HCT116 (cell line): ENCODE measurements at regions not wholly inside any gene's neighbourhood (a gene's known extent, or its start where the extent isn't known, plus 50 kb on each side); places are given as distances from the start of the nearest gene placed in this dataset.
"Not testable (repeated sequence)": the region's sequence is repeated elsewhere in the genome, so short reads cannot be mapped to it uniquely, and the experiment has no call there.

Experiments used
- ATAC-seq: fragments of 200-7000 bp; cut with Tn5 transposase; 2 replicates; pipeline ENCODE4 v1.9.1; 2020; ENCODE audit warnings: mild to moderate bottlenecking, moderate library complexity
- BruUV-seq: library from RNA; stranded (reverse); fragments of 400-500 nt; replicated peaks from 2 replicates; lab custom pipeline; 2021; lab: Mats Ljungman, UMichigan
- CTCF ChIA-PET: fragments of 300-600 bp; sonication (Branson Sonifier 250); formaldehyde crosslinking; loops from one replicate; lab custom pipeline; 2021; ENCODE audit warnings: antibody characterized with exemption; lab: Charles Lee
- POLR2A ChIA-PET: fragments of 300-600, 350-600 bp; sonication (Branson Sonifier 250); formaldehyde crosslinking; loops from one replicate; lab custom pipeline; 2021; ENCODE audit warnings: antibody characterized with exemption; lab: Charles Lee
- RAD21 ChIA-PET, 2 experiments: fragments of 300-600 bp; sonication (Branson Sonifier 250); formaldehyde crosslinking; loops; one replicate each; lab custom pipeline; 2023; ENCODE audit warnings: low total read pairs in 2 of 2; ENCODE audit not compliant: uncharacterized antibody in 2 of 2, unreplicated experiment in 2 of 2, low non-redundant PET in 1 of 2; lab: Charles Lee
- DNase-seq: peaks from one replicate; pipeline ENCODE4 v3.0.0-alpha.2; 2010; ENCODE audit warnings: low read depth, low spot score
- H2AFZ ChIP-seq: fragments of 200-600 bp; shearing (Covaris generic), sonication (generic); 2 replicates; pipeline ENCODE4 v1.6.1; 2017; ENCODE audit warnings: low read depth, mixed run types, mixed read lengths, antibody characterized with exemption, low read length; ENCODE audit not compliant: poor library complexity, severe bottlenecking
- H3K27ac ChIP-seq: 2 replicates; pipeline ENCODE4 v1.5.1; 2012; ENCODE audit warnings: low read depth, low read length
- H3K27me3 ChIP-seq: fragments of 200-600 bp; sonication (generic); 2 replicates; pipeline ENCODE4 v1.6.1; 2016; ENCODE audit warnings: mixed run types, low read length, mixed read lengths; ENCODE audit not compliant: insufficient read depth
- H3K36me3 ChIP-seq, 2 experiments: fragments of 200-500 bp in 1 of 2; fragments of 200-600 bp in 1 of 2; sonication (Bioruptor generic) in 1 of 2; sonication (generic) in 1 of 2; 2 replicates each; pipeline versions ENCODE4 v1.5.1 to v1.6.1; 2014 to 2016; ENCODE audit warnings: low read length in 2 of 2, inconsistent platforms in 1 of 2, mixed read lengths in 1 of 2, mixed run types in 1 of 2; ENCODE audit not compliant: insufficient read depth in 2 of 2, control insufficient read depth in 1 of 2
- H3K4me1 ChIP-seq, 2 experiments: fragments of 200-600 bp in 1 of 2; sonication (generic) in 1 of 2; 2 replicates each; pipeline versions ENCODE4 v1.5.1 to v1.6.1; 2012 to 2017; ENCODE audit warnings: low read length in 2 of 2, inconsistent platforms in 1 of 2, mild to moderate bottlenecking in 1 of 2, mixed read lengths in 1 of 2, mixed run types in 1 of 2, moderate library complexity in 1 of 2; ENCODE audit not compliant: insufficient read depth in 2 of 2, control insufficient read depth in 1 of 2
- H3K4me2 ChIP-seq: fragments of 200-600 bp; sonication (generic); 2 replicates; pipeline ENCODE4 v1.6.1; 2017; ENCODE audit warnings: mixed run types, low read length, mixed read lengths
- H3K4me3 ChIP-seq, 2 experiments: fragments of 200-600 bp in 1 of 2; sonication (generic) in 1 of 2; replicated peaks in 1 of 2; 2 replicates each; pipeline ENCODE4 v1.5.1; 2011 to 2016; ENCODE audit warnings: low read length in 2 of 2, control low read depth in 1 of 2, low read depth in 1 of 2, mild to moderate bottlenecking in 1 of 2, mixed read lengths in 1 of 2, mixed run types in 1 of 2
- H3K79me2 ChIP-seq: fragments of 200-600 bp; sonication (generic); 2 replicates; pipeline ENCODE4 v1.6.1; 2017; ENCODE audit warnings: mild to moderate bottlenecking, mixed run types, low read length, moderate library complexity, mixed read lengths; ENCODE audit not compliant: insufficient read depth
- H3K9ac ChIP-seq: fragments of 200-600 bp; sonication (generic); 2 replicates; pipeline ENCODE4 v1.6.1; 2016; ENCODE audit warnings: low read length, mixed read lengths
- H3K9me2 ChIP-seq: fragments of 200-600 bp; sonication (generic), shearing (Covaris generic); 2 replicates; pipeline ENCODE4 v1.6.1; 2017; ENCODE audit warnings: mixed run types, mild to moderate bottlenecking, moderate library complexity; ENCODE audit not compliant: insufficient read depth
- H3K9me3 ChIP-seq, 2 experiments: fragments of 200-500 bp in 1 of 2; fragments of 200-600 bp in 1 of 2; sonication (Bioruptor generic) in 1 of 2; sonication (generic) in 1 of 2; 2 replicates each; pipeline ENCODE4 v1.6.1; 2014 to 2017; ENCODE audit warnings: low read length in 2 of 2, mixed read lengths in 2 of 2, inconsistent platforms in 1 of 2, low read depth in 1 of 2, mild to moderate bottlenecking in 1 of 2, mixed run types in 1 of 2, moderate library complexity in 1 of 2; ENCODE audit not compliant: control insufficient read depth in 1 of 2, insufficient read depth in 1 of 2
- H4K20me1 ChIP-seq: fragments of 200-600 bp; sonication (generic), shearing (Covaris generic); 2 replicates; pipeline ENCODE4 v1.6.1; 2017; ENCODE audit warnings: mixed run types, mild to moderate bottlenecking, moderate library complexity; ENCODE audit not compliant: insufficient read depth
- CEBPB ChIP-seq: IDR thresholded peaks from 2 replicates; pipeline ENCODE4 v1.6.1; 2012; ENCODE audit warnings: low read depth
- CTCF ChIP-seq, 3 experiments: fragments of 200-600 bp in 1 of 3; sonication (generic) in 1 of 3; IDR thresholded peaks in 2 of 3; conservative IDR thresholded peaks in 1 of 3; 2 replicates each; pipeline ENCODE4 v1.5.1; 2012 to 2017; ENCODE audit warnings: low read depth in 2 of 3, low read length in 2 of 3, antibody characterized with exemption in 1 of 3, borderline replicate concordance in 1 of 3, control low read depth in 1 of 3, mild to moderate bottlenecking in 1 of 3, mixed read lengths in 1 of 3, mixed run types in 1 of 3, moderate library complexity in 1 of 3; ENCODE audit not compliant: insufficient read depth in 1 of 3
- EZH2phosphoT487 ChIP-seq: fragments of 200-600 bp; IDR thresholded peaks from 2 replicates; pipeline ENCODE4 v1.6.1; 2018; ENCODE audit warnings: antibody characterized with exemption, borderline replicate concordance
- FOSL1 ChIP-seq: IDR thresholded peaks from 2 replicates; pipeline ENCODE4 v1.6.1; 2012; ENCODE audit warnings: low read depth
- POLR2A ChIP-seq: IDR thresholded peaks from 2 replicates; pipeline ENCODE4 v1.7.0; 2011; ENCODE audit warnings: borderline replicate concordance; ENCODE audit not compliant: insufficient read depth, insufficient read length; ENCODE audit errors: extremely low read depth
- RAD21 ChIP-seq: IDR thresholded peaks from 2 replicates; pipeline ENCODE4 v1.6.1; 2012; ENCODE audit warnings: low read depth, mild to moderate bottlenecking
- SIN3A ChIP-seq: IDR thresholded peaks from 2 replicates; pipeline ENCODE4 v1.6.1; 2012; ENCODE audit warnings: low read depth
- SP1 ChIP-seq: IDR thresholded peaks from 2 replicates; pipeline ENCODE4 v1.6.1; 2012; ENCODE audit warnings: low read depth
- SRF ChIP-seq: IDR thresholded peaks from 2 replicates; pipeline ENCODE4 v1.6.1; 2012; ENCODE audit warnings: low read depth
- TCF7L2 ChIP-seq: IDR thresholded peaks from 2 replicates; pipeline ENCODE4 v1.7.0; 2011; ENCODE audit warnings: borderline replicate concordance, inconsistent platforms; ENCODE audit not compliant: insufficient read depth, insufficient read length; ENCODE audit errors: extremely low read depth
- YY1 ChIP-seq: IDR thresholded peaks from 2 replicates; pipeline ENCODE4 v1.6.1; 2011; ENCODE audit warnings: low read length, low read depth, moderate library complexity, mild to moderate bottlenecking; ENCODE audit not compliant: insufficient replicate concordance; ENCODE audit errors: extremely low read depth
- ZFX ChIP-seq: fragments of 450-650 bp; IDR thresholded peaks from 2 replicates; pipeline ENCODE4 v1.6.1; 2017
- ZNF274 ChIP-seq: fragments of 200-500 bp; sonication (Bioruptor generic); IDR thresholded peaks from 2 replicates; pipeline ENCODE4 v1.6.1; 2014; ENCODE audit warnings: mild to moderate bottlenecking, low read depth, low read length, inconsistent platforms
- intact Hi-C: fragments of 100-400 bp; cut with micrococcal nuclease; formaldehyde crosslinking; loops from 2 replicates; pipeline ENCODE4 v1.10.0; 2022
- TF ChIP-seq, protein P1 (sequence below): IDR thresholded peaks from 2 replicates; pipeline ENCODE4 v1.6.1; 2012

DNA sequence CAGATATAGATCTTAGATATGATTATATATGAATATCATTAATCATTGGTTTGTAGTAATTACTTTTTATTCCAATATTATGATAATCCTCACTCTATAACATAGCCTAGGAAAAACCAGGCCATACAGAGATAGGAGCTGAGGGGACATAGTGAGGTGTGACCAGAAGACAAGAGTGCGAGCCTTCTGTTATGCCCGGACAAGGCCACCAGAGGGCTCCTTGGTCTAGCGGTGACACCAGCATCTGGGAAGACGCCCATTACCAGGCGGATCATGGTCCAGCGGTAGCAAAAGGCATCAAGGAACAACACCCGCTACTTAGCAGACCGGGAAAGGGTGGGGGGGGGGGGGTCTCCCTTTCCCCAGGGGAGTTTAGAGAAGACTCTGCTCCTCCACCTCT, 96.4 kb upstream of the WSB1 start:
- H3K4me1 ChIP-seq, H2AFZ ChIP-seq, H3K4me2 ChIP-seq, intact Hi-C loops, RAD21 ChIA-PET, POLR2A ChIA-PET, H3K4me3 ChIP-seq, ATAC-seq, H3K36me3 ChIP-seq, H3K9me3 ChIP-seq, H3K9ac ChIP-seq, H4K20me1 ChIP-seq, BruUV-seq, H3K27ac ChIP-seq, H3K9me2 ChIP-seq, H3K79me2 ChIP-seq, H3K27me3 ChIP-seq: not testable (repeated sequence)
- DNase-seq, result peak; percentile 7
- TF ChIP-seq CTCF (IDR thresholded peaks at IDR 0.05 in 2 of 3, conservative IDR thresholded peaks at IDR 0.05 in 1 of 3; ENCODE audit: borderline replicate concordance in 1 of 3, insufficient read depth in 1 of 3, low read depth in 2 of 3, low read length in 2 of 3) (peak; percentile 29 to 57 (median 42); a peak in 5 of 6 replicates), RAD21 (peak; percentile 47; the same call in 1 of the 2 replicates)
- CTCF ChIA-PET, result interaction anchor here (0.6 to 4.3 kb wide), 4 partner anchors 9 to 453 kb away, joined by 4 to 33 read pairs (median 6); no protein-coding TSS in a partner anchor

DNA sequence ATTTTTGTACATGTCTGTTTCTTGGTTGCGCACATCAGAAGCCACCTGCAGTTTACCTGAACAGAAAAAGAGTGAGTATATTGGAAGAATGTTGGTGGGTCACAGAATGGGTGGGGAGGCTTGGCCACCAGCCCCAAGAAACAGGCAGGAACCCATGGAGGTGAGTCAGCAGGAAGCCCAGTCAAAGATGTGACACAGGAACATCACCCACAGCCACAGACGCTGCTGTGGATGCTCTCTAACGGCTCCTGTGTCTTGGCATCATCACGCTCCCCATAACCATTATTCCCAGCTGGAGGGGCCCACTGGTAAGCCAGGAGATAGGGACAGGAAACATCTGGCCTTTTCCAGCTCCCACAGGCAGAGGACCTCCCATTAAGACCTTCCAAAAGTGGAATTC, 94.0 kb upstream of the WSB1 start:
- TF ChIP-seq SRF (no peak), ZNF274 (no peak), ZFX (no peak), FOSL1 (no peak), CEBPB (no peak), EZH2phosphoT487 (no peak), YY1 (no peak), TCF7L2 (no peak), POLR2A (no peak), SIN3A (no peak), CTCF (IDR thresholded peaks at IDR 0.05 in 2 of 3, conservative IDR thresholded peaks at IDR 0.05 in 1 of 3; ENCODE audit: borderline replicate concordance in 1 of 3, insufficient read depth in 1 of 3, low read depth in 2 of 3, low read length in 2 of 3) (no peak), SP1 (no peak)
- TF ChIP-seq, protein P1, sequence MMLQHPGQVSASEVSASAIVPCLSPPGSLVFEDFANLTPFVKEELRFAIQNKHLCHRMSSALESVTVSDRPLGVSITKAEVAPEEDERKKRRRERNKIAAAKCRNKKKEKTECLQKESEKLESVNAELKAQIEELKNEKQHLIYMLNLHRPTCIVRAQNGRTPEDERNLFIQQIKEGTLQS, result no peak
- CTCF ChIA-PET, result no interaction called here
- DNase-seq (no peak), ATAC-seq (no peak)
- no peak overlapping the region for H3K27ac ChIP-seq
- no TSS peak for BruUV-seq
- RAD21 ChIA-PET, result no interaction called here
- H2AFZ ChIP-seq, result no peak overlapping the region
- POLR2A ChIA-PET, result no interaction called here
- H3K27me3 ChIP-seq, result no peaks in the 10 kb centered on the region
- no peaks in the 10 kb centered on the region for H3K9me3 ChIP-seq
- H3K9me2 ChIP-seq, result no peaks in the 10 kb centered on the region
- H3K4me1 ChIP-seq, result no peaks in the 10 kb centered on the region
- no peak overlapping the region for H3K9ac ChIP-seq
- no peak overlapping the region for H3K4me2 ChIP-seq
- H4K20me1 ChIP-seq, result no peaks in the 10 kb centered on the region
- intact Hi-C loops, result no loop called here
- H3K36me3 ChIP-seq, result no peaks in the 10 kb centered on the region
- H3K79me2 ChIP-seq, result no peaks in the 10 kb centered on the region
- H3K4me3 ChIP-seq, result no peak overlapping the region
